ENCODE measurements at regions not wholly inside any gene's neighbourhood (a gene's known extent, or its start where the extent isn't known, plus 50 kb on each side); places are given as distances from the start of the nearest gene placed in this dataset.

DNA sequence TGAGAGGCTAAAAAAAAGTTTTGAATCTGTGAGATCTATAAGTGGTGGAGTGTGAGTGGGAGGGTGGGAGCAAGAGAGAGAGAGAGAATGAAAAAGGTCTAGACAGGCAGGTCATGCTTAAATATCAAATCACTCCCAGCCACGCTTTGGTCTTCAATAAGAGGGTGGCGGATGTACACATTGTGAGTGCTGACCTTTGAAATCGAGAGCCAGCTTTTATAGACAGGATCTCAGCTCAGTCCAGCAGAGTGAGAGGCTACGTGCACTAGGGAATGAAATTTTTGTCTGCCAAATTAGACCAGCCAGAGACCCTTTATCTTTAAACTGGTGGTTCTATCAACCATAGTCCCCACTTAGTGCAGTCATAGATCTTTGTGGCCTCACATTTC lies 342.3 kb upstream of the PROK2 start:
- H3K9me2 ChIP-seq (replicated peaks; ENCODE audit: insufficient read depth, low read length) = no peaks in the 10 kb centered on the region
- H4K20me1 ChIP-seq (ENCODE audit: low read depth, low read length) = no peaks in the 10 kb centered on the region
- no peak overlapping the region for H3K4me2 ChIP-seq (ENCODE audit: low read depth, low read length, poor library complexity, severe bottlenecking)
- no peak overlapping the region for H3K27ac ChIP-seq (ENCODE audit: low read depth, low read length)
- TF ChIP-seq EZH2phosphoT487 (conservative IDR thresholded peaks at IDR 0.05; ENCODE audit: low read length) = no peak
- TF ChIP-seq CTCF (IDR thresholded peaks at IDR 0.05; ENCODE audit: insufficient read depth, low read length, poor library complexity, severe bottlenecking) = no peak
- no peaks in the 10 kb centered on the region for H3K9me3 ChIP-seq (ENCODE audit: insufficient read depth, low read length)
- H3K79me2 ChIP-seq (ENCODE audit: insufficient read depth, low read length) = no peaks in the 10 kb centered on the region
- no peak overlapping the region for H3K9ac ChIP-seq (ENCODE audit: low read length)
- H3F3A ChIP-seq (ENCODE audit: insufficient read depth) = no peaks in the 10 kb centered on the region
- no peaks in the 10 kb centered on the region for H3K27me3 ChIP-seq (ENCODE audit: low read length)
- no peaks in the 10 kb centered on the region for H3K36me3 ChIP-seq (ENCODE audit: low read length)
- H3K4me3 ChIP-seq (ENCODE audit: insufficient read depth, low read length, poor library complexity, severe bottlenecking) = no peak overlapping the region
- no peak overlapping the region for H2AFZ ChIP-seq (ENCODE audit: low read depth, low read length, severe bottlenecking)

- no peak for TF ChIP-seq EZH2phosphoT487 (conservative IDR thresholded peaks at IDR 0.05; ENCODE audit: low read length)
- TF ChIP-seq CTCF (IDR thresholded peaks at IDR 0.05; ENCODE audit: insufficient read depth, low read length, poor library complexity, severe bottlenecking) = no peak
- Histone ChIP-seq H2AFZ (ENCODE audit: low read depth, low read length, severe bottlenecking) (no peak overlapping the region), H3K27ac (ENCODE audit: low read depth, low read length) (no peak overlapping the region), H3K9me3 (ENCODE audit: insufficient read depth, low read length) (no peaks in the 10 kb centered on the region), H3K4me2 (ENCODE audit: low read depth, low read length, poor library complexity, severe bottlenecking) (no peak overlapping the region), H4K20me1 (ENCODE audit: low read depth, low read length) (no peaks in the 10 kb centered on the region), H3K27me3 (ENCODE audit: low read length) (no peaks in the 10 kb centered on the region), H3K9ac (ENCODE audit: low read length) (no peak overlapping the region), H3K4me3 (ENCODE audit: insufficient read depth, low read length, poor library complexity, severe bottlenecking) (no peak overlapping the region), H3K9me2 (replicated peaks; ENCODE audit: insufficient read depth, low read length) (no peaks in the 10 kb centered on the region), H3F3A (ENCODE audit: insufficient read depth) (no peaks in the 10 kb centered on the region), H3K36me3 (ENCODE audit: low read length) (no peaks in the 10 kb centered on the region), H3K79me2 (ENCODE audit: insufficient read depth, low read length) (no peaks in the 10 kb centered on the region)
These were observed 341.7 kb upstream of the PROK2 start for GRCh38 chr3:72126441-72127223.

DNA sequence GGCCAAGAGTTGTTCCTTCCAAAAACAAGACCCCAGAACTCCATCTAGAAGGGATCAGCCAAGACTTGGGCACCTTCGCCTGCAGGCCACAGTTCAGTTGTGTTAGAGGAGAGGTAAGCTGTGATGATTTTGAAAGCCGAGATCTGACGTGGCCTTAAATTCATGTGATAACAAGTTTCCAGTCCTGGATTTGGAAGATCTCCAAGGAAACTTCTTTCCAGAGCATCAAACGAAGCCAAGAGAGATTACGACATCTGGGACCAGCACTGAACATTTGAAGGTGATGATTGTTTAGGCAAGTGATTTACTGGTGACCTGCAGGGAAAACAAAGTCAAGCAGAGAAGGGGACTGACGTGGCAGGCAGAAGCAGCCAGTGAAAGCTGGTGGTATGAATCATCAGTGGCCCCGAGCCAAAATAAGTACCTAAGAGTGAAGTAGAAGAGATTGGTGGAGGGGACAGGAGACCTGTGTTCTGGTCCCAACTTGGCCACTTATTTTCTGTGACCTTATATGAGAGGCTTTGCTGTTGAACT lies 339.0 kb upstream of the PROK2 start:
- no peaks in the 10 kb centered on the region for H3K9me2 ChIP-seq (replicated peaks; ENCODE audit: insufficient read depth, low read length)
- H3K4me3 ChIP-seq (ENCODE audit: insufficient read depth, low read length, poor library complexity, severe bottlenecking) = no peak overlapping the region

More for the DNA sequence above, 339.0 kb upstream of the PROK2 start:
- no peak for TF ChIP-seq EZH2phosphoT487 (conservative IDR thresholded peaks at IDR 0.05; ENCODE audit: low read length)
- no peak for TF ChIP-seq CTCF (IDR thresholded peaks at IDR 0.05; ENCODE audit: insufficient read depth, low read length, poor library complexity, severe bottlenecking)
- H3K27ac ChIP-seq (ENCODE audit: low read depth, low read length) = no peak overlapping the region
- H4K20me1 ChIP-seq (ENCODE audit: low read depth, low read length) = no peaks in the 10 kb centered on the region
- H3K4me2 ChIP-seq (ENCODE audit: low read depth, low read length, poor library complexity, severe bottlenecking) = no peak overlapping the region
- no peaks in the 10 kb centered on the region for H3K36me3 ChIP-seq (ENCODE audit: low read length)
- H3K9me3 ChIP-seq (ENCODE audit: insufficient read depth, low read length) = no peaks in the 10 kb centered on the region
- no peak overlapping the region for H3K9ac ChIP-seq (ENCODE audit: low read length)
- H3K27me3 ChIP-seq (ENCODE audit: low read length) = no peaks in the 10 kb centered on the region
- H3K79me2 ChIP-seq (ENCODE audit: insufficient read depth, low read length) = no peaks in the 10 kb centered on the region
- no peak overlapping the region for H2AFZ ChIP-seq (ENCODE audit: low read depth, low read length, severe bottlenecking)
- H3F3A ChIP-seq (ENCODE audit: insufficient read depth) = no peaks in the 10 kb centered on the region

Measured in SU-DHL-6 (cell line).